ENCODE measurements at regions not wholly inside any gene's neighbourhood (a gene's known extent, or its start where the extent isn't known, plus 50 kb on each side); places are given as distances from the start of the nearest gene placed in this dataset.

- POLR2A ChIA-PET, result no interaction called here
- TF ChIP-seq ATF3 (IDR thresholded peaks at IDR 0.05), result no peak
- TF ChIP-seq POLR2A (IDR thresholded peaks at IDR 0.05; ENCODE audit: borderline replicate concordance, extremely low read depth, insufficient read depth, insufficient read length), result no peak
- TF ChIP-seq POLR2AphosphoS5 (IDR thresholded peaks at IDR 0.05; ENCODE audit: low read depth, low read length), result no peak
- TF ChIP-seq, protein P1, sequence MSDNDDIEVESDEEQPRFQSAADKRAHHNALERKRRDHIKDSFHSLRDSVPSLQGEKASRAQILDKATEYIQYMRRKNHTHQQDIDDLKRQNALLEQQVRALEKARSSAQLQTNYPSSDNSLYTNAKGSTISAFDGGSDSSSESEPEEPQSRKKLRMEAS (IDR thresholded peaks at IDR 0.05), result no peak
- no peak for TF ChIP-seq SRF (IDR thresholded peaks at IDR 0.05; ENCODE audit: low read depth)
- no peak for TF ChIP-seq EZH2phosphoT487 (IDR thresholded peaks at IDR 0.05; ENCODE audit: borderline replicate concordance)
- TF ChIP-seq, protein P2, sequence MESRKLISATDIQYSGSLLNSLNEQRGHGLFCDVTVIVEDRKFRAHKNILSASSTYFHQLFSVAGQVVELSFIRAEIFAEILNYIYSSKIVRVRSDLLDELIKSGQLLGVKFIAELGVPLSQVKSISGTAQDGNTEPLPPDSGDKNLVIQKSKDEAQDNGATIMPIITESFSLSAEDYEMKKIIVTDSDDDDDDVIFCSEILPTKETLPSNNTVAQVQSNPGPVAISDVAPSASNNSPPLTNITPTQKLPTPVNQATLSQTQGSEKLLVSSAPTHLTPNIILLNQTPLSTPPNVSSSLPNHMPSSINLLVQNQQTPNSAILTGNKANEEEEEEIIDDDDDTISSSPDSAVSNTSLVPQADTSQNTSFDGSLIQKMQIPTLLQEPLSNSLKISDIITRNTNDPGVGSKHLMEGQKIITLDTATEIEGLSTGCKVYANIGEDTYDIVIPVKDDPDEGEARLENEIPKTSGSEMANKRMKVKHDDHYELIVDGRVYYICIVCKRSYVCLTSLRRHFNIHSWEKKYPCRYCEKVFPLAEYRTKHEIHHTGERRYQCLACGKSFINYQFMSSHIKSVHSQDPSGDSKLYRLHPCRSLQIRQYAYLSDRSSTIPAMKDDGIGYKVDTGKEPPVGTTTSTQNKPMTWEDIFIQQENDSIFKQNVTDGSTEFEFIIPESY (IDR thresholded peaks at IDR 0.05; ENCODE audit: extremely low read depth, insufficient replicate concordance, low read length), result no peak
- no peak for TF ChIP-seq RAD21 (IDR thresholded peaks at IDR 0.05; ENCODE audit: low read depth)
- no peak for TF ChIP-seq SIN3A (IDR thresholded peaks at IDR 0.05; ENCODE audit: low read depth)
- TF ChIP-seq, protein P3, sequence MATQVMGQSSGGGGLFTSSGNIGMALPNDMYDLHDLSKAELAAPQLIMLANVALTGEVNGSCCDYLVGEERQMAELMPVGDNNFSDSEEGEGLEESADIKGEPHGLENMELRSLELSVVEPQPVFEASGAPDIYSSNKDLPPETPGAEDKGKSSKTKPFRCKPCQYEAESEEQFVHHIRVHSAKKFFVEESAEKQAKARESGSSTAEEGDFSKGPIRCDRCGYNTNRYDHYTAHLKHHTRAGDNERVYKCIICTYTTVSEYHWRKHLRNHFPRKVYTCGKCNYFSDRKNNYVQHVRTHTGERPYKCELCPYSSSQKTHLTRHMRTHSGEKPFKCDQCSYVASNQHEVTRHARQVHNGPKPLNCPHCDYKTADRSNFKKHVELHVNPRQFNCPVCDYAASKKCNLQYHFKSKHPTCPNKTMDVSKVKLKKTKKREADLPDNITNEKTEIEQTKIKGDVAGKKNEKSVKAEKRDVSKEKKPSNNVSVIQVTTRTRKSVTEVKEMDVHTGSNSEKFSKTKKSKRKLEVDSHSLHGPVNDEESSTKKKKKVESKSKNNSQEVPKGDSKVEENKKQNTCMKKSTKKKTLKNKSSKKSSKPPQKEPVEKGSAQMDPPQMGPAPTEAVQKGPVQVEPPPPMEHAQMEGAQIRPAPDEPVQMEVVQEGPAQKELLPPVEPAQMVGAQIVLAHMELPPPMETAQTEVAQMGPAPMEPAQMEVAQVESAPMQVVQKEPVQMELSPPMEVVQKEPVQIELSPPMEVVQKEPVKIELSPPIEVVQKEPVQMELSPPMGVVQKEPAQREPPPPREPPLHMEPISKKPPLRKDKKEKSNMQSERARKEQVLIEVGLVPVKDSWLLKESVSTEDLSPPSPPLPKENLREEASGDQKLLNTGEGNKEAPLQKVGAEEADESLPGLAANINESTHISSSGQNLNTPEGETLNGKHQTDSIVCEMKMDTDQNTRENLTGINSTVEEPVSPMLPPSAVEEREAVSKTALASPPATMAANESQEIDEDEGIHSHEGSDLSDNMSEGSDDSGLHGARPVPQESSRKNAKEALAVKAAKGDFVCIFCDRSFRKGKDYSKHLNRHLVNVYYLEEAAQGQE (IDR thresholded peaks at IDR 0.05; ENCODE audit: low read depth), result no peak
- no peak for TF ChIP-seq ELF1 (IDR thresholded peaks at IDR 0.05; ENCODE audit: borderline replicate concordance, low read depth)
- no peak for TF ChIP-seq TCF7L2 (IDR thresholded peaks at IDR 0.05; ENCODE audit: borderline replicate concordance, extremely low read depth, insufficient read depth, insufficient read length)
- no peak for TF ChIP-seq ZNF274 (IDR thresholded peaks at IDR 0.05; ENCODE audit: low read depth, low read length)
- no peak for TF ChIP-seq SP1 (IDR thresholded peaks at IDR 0.05; ENCODE audit: low read depth)
- TF ChIP-seq ZFX (IDR thresholded peaks at IDR 0.05), result no peak
- TF ChIP-seq EGR1 (IDR thresholded peaks at IDR 0.05; ENCODE audit: low read depth), result no peak
- no peak for TF ChIP-seq YY1 (IDR thresholded peaks at IDR 0.05; ENCODE audit: extremely low read depth, insufficient replicate concordance, low read depth, low read length)
- no peak for TF ChIP-seq CEBPB (IDR thresholded peaks at IDR 0.05; ENCODE audit: low read depth)
- no peak for TF ChIP-seq EZH2 (IDR thresholded peaks at IDR 0.05)
- no peak for TF ChIP-seq JUND (IDR thresholded peaks at IDR 0.05)
- no peaks in the 10 kb centered on the region for H3K36me3 ChIP-seq (ENCODE audit: control insufficient read depth in 1 of 2, insufficient read depth in 2 of 2, low read length in 2 of 2)
- H3K27ac ChIP-seq (ENCODE audit: low read depth, low read length), result no peak overlapping the region
- BruUV-seq (replicated peaks), result no TSS peak
- H3K27me3 ChIP-seq (ENCODE audit: insufficient read depth, low read length), result no peaks in the 10 kb centered on the region
- DNase-seq (ENCODE audit: low read depth, low spot score), result no peak
- ATAC-seq, result no peak
- no peaks in the 10 kb centered on the region for H3K9me3 ChIP-seq (ENCODE audit: control insufficient read depth in 1 of 2, insufficient read depth in 1 of 2, low read depth in 1 of 2, low read length in 2 of 2)
- H3K79me2 ChIP-seq (ENCODE audit: insufficient read depth, low read length), result peaks cover 19% of the 10 kb centered on the region; the same call in 1 of the 2 replicates
- no peaks in the 10 kb centered on the region; the same call in 1 of the 2 replicates for H4K20me1 ChIP-seq (ENCODE audit: insufficient read depth)
- no peak overlapping the region for H2AFZ ChIP-seq (ENCODE audit: low read depth, low read length, poor library complexity, severe bottlenecking)
- H3K9me2 ChIP-seq (ENCODE audit: insufficient read depth), result no peaks in the 10 kb centered on the region
- intact Hi-C loops (cut with micrococcal nuclease), result no loop called here
- peaks cover 4 to 23% of the 10 kb centered on the region in 2 experiments; a peak in 3 of 4 replicates for H3K4me1 ChIP-seq (ENCODE audit: control insufficient read depth in 1 of 2, insufficient read depth in 2 of 2, low read length in 2 of 2)
- H3K4me3 ChIP-seq (replicated peaks in 1 of 2; ENCODE audit: low read depth in 1 of 2, low read length in 2 of 2), result no peak overlapping the region
- CTCF ChIA-PET, result no interaction called here
- no peak overlapping the region for H3K4me2 ChIP-seq (ENCODE audit: low read length)
- RAD21 ChIA-PET (ENCODE audit: low non-redundant PET in 1 of 2, low total read pairs in 2 of 2, uncharacterized antibody in 2 of 2, unreplicated experiment in 2 of 2), result no interaction called here
- H3K9ac ChIP-seq (ENCODE audit: low read length), result no peak overlapping the region
Measured at GRCh38 chr18:46337271-46337670, 233.1 kb downstream of the HAUS1 start.

Measured in HCT116 (cell line).